Suprapubic skin (tissue), 4 donors: ENCODE measurements at regions not wholly inside any gene's neighbourhood (a gene's known extent, or its start where the extent isn't known, plus 50 kb on each side); places are given as distances from the start of the nearest gene placed in this dataset.

Experiments used
- DNase-seq, 2 donors: peaks; one replicate each; pipeline ENCODE4 v3.0.0-alpha.2; 2019; ENCODE audit warnings: low spot score in 2 of 2
- H3K27ac ChIP-seq: fragments of 200-600 bp; sonication (generic); one replicate; pipeline ENCODE4 v1.5.1; 2019
- H3K27me3 ChIP-seq: fragments of 200-600 bp; sonication (generic); one replicate; pipeline ENCODE4 v1.5.1; 2019
- H3K36me3 ChIP-seq: fragments of 200-600 bp; sonication (generic); one replicate; pipeline ENCODE4 v1.5.1; 2019
- H3K4me1 ChIP-seq: fragments of 200-600 bp; sonication (generic); one replicate; pipeline ENCODE4 v1.5.1; 2019
- H3K4me3 ChIP-seq: fragments of 200-600 bp; sonication (generic); one replicate; pipeline ENCODE4 v1.5.1; 2019; ENCODE audit warnings: mild to moderate bottlenecking
- H3K9me3 ChIP-seq: fragments of 200-600 bp; sonication (generic); one replicate; pipeline ENCODE4 v1.5.1; 2019
- EP300 ChIP-seq: sonication (generic); formaldehyde crosslinking; IDR thresholded peaks from one replicate; pipeline ENCODE4 v1.6.1; 2017; ENCODE audit warnings: antibody characterized with exemption
- POLR2A ChIP-seq, 2 donors: fragments of 450-650 bp; IDR thresholded peaks; one replicate each; pipeline ENCODE4 v1.6.1; 2017; ENCODE audit warnings: antibody characterized with exemption in 2 of 2, mild to moderate bottlenecking in 2 of 2, moderate library complexity in 2 of 2
- POLR2AphosphoS5 ChIP-seq, 3 donors: sonication (generic); formaldehyde crosslinking; IDR thresholded peaks; one replicate each; pipeline ENCODE4 v1.6.1; 2017; ENCODE audit warnings: antibody characterized with exemption in 3 of 3
- WGBS: methylation state at CpG from one replicate; pipeline ENCODE4 v1.1.5; 2018; 5-methylcytosine and 5-hydroxymethylcytosine counted together
- TF ChIP-seq, protein P1 (sequence below), 2 donors: fragments of 200-600 bp in 1 of 2; fragments of 450-650 bp in 1 of 2; sonication (generic) in 1 of 2; IDR thresholded peaks; one replicate each; pipeline ENCODE4 v1.5.1; 2016 to 2019; ENCODE audit warnings: antibody characterized with exemption in 2 of 2, mild to moderate bottlenecking in 1 of 2, moderate library complexity in 1 of 2

DNA sequence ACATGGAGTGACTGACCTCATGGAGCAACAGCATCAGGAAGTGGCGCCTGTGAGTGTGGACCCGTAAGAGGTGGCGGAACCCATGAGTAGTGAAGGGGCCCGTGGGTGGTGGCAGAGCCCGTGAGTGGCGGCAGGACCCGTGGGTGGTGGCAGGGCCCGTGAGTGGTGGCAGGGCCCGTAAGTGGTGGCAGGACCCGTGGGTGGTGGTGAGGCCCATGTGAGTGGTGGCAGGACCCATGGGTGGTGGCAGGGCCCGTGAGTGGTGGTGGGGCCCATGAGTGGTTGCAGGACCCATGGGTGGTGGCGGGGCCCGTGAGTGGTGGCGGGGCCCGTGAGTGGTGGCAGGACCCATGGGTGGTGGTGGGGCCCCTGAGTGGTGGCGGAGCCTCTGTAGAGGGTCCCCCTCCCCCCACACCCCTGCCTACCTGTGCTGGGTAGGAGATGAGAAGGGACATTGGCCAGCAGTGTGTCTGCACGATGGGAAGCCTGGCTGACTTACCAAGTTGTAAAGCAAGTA lies 407.7 kb upstream of the SALL3 start:
- DNase-seq = no peak
- TF ChIP-seq POLR2A (IDR thresholded peaks at IDR 0.05) (no peak), POLR2AphosphoS5 (IDR thresholded peaks at IDR 0.05) (no peak), EP300 (no peak)
- TF ChIP-seq, protein P1, sequence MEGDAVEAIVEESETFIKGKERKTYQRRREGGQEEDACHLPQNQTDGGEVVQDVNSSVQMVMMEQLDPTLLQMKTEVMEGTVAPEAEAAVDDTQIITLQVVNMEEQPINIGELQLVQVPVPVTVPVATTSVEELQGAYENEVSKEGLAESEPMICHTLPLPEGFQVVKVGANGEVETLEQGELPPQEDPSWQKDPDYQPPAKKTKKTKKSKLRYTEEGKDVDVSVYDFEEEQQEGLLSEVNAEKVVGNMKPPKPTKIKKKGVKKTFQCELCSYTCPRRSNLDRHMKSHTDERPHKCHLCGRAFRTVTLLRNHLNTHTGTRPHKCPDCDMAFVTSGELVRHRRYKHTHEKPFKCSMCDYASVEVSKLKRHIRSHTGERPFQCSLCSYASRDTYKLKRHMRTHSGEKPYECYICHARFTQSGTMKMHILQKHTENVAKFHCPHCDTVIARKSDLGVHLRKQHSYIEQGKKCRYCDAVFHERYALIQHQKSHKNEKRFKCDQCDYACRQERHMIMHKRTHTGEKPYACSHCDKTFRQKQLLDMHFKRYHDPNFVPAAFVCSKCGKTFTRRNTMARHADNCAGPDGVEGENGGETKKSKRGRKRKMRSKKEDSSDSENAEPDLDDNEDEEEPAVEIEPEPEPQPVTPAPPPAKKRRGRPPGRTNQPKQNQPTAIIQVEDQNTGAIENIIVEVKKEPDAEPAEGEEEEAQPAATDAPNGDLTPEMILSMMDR (IDR thresholded peaks at IDR 0.05) = no peak
- Histone ChIP-seq H3K9me3 (peaks cover 10% of the 10 kb centered on the region), H3K36me3 (no peaks in the 10 kb centered on the region), H3K27ac (no peak overlapping the region), H3K4me3 (no peak overlapping the region), H3K27me3 (no peaks in the 10 kb centered on the region), H3K4me1 (no peaks in the 10 kb centered on the region)
- 89% methylated on average over 16 of the region's 17 CpGs for whole genome bisulfite sequencing

DNA sequence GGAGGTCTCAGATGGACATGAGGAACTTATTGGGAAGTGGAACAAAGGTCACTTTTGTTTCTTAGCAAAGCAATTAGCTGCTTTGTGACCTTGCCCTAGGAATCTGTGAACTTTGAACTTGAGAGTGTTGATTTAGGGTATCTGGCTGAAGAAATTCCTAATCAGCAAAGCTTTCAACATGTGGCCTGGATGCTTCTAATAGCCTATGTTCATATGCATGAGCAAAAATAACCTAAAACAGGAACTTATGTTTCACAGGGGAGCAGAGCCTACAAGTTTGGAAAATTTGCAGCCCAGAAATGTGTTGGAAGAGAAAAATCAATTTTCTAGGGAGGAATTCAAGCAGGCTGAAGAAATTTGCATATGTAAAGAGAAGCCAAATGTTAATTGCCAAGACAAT lies 405.8 kb upstream of the SALL3 start:
- Histone ChIP-seq H3K9me3 (peaks cover 10% of the 10 kb centered on the region), H3K27ac (no peak overlapping the region), H3K27me3 (no peaks in the 10 kb centered on the region), H3K4me3 (no peak overlapping the region), H3K4me1 (no peaks in the 10 kb centered on the region), H3K36me3 (no peaks in the 10 kb centered on the region)
- no peak for DNase-seq
- TF ChIP-seq POLR2A (IDR thresholded peaks at IDR 0.05) (no peak), EP300 (no peak), POLR2AphosphoS5 (IDR thresholded peaks at IDR 0.05) (no peak)
- TF ChIP-seq, protein P1 (IDR thresholded peaks at IDR 0.05) = no peak

DNA sequence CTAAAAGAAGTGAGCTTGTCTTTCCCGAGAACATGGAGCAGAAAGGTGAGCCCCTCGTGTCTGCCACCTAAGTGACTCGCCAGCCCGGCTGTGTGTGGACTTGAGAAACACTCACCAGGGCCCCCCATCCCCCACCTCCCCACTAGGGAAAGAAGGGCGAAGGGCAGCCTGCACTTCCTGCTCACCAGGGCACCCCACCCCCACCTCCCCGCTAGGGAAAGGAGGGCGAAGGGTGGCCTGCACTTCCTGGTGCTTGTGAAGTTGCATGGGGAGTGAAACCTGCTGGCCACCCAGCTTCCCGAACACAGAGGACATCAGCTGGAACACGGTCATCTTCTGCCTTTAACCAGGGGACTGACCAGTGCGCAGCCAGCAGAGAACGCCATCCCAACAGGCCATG lies 402.7 kb upstream of the SALL3 start:
- H3K36me3 ChIP-seq = no peaks in the 10 kb centered on the region
- no peaks in the 10 kb centered on the region for H3K4me1 ChIP-seq
- no peak for DNase-seq
- no peak overlapping the region for H3K4me3 ChIP-seq
- H3K9me3 ChIP-seq = peaks cover 10% of the 10 kb centered on the region
- H3K27me3 ChIP-seq = no peaks in the 10 kb centered on the region
- no peak for TF ChIP-seq POLR2A (IDR thresholded peaks at IDR 0.05)
- H3K27ac ChIP-seq = no peak overlapping the region
- WGBS = 83% methylated on average over 11 of the region's 11 CpGs

DNA sequence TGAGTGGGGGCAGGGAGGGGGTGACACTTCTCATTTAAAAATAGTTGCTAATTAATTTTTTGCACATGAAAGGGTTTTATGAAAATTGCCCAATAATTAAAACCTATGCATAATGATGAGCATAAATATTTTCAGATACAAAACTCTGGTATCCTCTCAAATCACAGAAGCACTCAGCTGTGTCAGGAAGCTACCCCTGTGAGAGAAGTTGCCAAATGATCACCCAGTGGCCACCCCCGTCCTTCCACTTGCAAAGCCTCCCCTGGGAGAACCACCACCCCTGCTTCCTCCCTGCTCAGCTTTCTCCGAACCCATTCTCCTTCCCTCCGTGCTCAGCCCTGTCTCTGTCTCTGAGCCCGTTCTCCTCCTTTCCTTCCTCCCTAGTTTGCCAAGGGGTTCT lies 400.2 kb upstream of the SALL3 start:
- Histone ChIP-seq H3K27me3 (no peaks in the 10 kb centered on the region), H3K4me1 (no peaks in the 10 kb centered on the region), H3K4me3 (no peak overlapping the region), H3K27ac (no peak overlapping the region), H3K36me3 (no peaks in the 10 kb centered on the region), H3K9me3 (peaks cover under 1% of the 10 kb centered on the region)
- DNase-seq = no peak
- TF ChIP-seq EP300 (no peak), POLR2A (IDR thresholded peaks at IDR 0.05) (no peak), POLR2AphosphoS5 (IDR thresholded peaks at IDR 0.05) (no peak)
- TF ChIP-seq, protein P1 (IDR thresholded peaks at IDR 0.05) = no peak
- 69% methylated on average over 4 of the region's 4 CpGs for WGBS

DNA sequence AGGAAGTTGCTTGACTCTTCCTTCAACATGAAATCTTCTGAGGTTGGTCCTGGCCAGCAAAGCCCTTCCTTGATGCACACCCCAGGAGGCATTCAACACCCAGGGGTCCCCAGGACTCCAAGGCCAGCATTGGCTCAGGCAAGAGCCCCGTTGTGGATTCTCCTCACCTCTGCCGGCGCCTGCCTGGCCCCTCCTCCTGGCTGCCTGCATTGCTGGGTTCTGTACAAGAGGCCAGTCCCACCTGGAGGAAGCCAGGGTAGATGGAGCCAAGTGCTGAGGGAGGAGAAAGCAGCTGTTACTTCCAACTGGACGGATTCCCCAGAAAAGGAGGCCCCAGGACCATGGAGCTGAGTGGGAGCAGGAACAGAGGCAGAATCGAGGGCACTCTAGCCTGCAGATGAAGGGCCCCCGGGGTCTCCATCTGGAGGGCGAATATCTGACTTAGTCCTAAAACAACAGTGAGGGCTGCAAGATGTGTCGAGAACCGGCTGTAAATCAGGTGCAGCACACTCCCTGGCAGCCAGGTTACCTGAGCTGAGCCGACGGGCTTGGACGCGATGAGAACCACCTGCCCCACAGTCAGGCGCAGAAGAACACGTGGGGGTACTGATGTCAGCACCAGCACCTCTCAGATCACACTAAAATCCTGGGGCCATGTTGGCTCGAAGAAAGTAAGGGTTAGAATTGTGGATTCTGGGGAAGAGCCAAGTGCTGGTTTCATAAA lies 399.6 kb upstream of the SALL3 start:
- Histone ChIP-seq H3K27me3 (no peaks in the 10 kb centered on the region), H3K9me3 (no peaks in the 10 kb centered on the region), H3K27ac (no peak overlapping the region), H3K4me3 (no peak overlapping the region), H3K36me3 (no peaks in the 10 kb centered on the region), H3K4me1 (no peaks in the 10 kb centered on the region)
- WGBS = 79% methylated on average over 12 of the region's 16 CpGs
- DNase-seq = no peak
- TF ChIP-seq POLR2A (IDR thresholded peaks at IDR 0.05) = no peak
- TF ChIP-seq EP300 = no peak
- no peak for TF ChIP-seq POLR2AphosphoS5 (IDR thresholded peaks at IDR 0.05)

DNA sequence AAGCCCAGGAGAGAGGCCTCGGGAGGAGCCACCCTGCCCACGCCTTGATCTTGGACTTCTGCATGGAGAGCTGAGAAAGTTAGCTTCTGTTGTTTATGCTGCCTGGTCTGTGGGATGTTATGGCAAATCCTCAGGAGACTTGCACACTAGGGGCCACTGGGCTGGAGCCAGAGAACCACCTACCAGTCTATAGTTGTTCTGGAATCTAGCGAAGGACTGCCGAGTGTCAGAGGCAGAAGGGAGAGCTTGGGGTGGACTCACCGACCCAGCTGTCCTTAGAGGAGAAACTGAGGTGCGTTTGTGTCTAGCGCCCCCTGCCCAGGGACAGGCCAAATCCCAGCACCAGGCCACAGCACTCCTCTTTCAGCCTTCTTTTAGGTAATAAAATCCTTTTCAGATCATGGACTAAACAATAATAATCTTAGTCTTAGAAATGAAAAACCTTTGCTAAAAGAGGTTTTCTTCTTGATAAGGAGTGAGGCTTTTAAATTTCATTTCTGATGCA lies 398.7 kb upstream of the SALL3 start:
- Histone ChIP-seq H3K36me3 (no peaks in the 10 kb centered on the region), H3K4me1 (peaks cover under 1% of the 10 kb centered on the region), H3K4me3 (no peak overlapping the region), H3K9me3 (no peaks in the 10 kb centered on the region), H3K27ac (no peak overlapping the region), H3K27me3 (no peaks in the 10 kb centered on the region)
- no peak for DNase-seq
- 90% methylated on average over 6 of the region's 7 CpGs for WGBS
- no peak for TF ChIP-seq EP300
- TF ChIP-seq, protein P1 (IDR thresholded peaks at IDR 0.05) = no peak
- TF ChIP-seq POLR2AphosphoS5 (IDR thresholded peaks at IDR 0.05) = no peak
- no peak for TF ChIP-seq POLR2A (IDR thresholded peaks at IDR 0.05)
